Endothelial cell of umbilical vein (primary cell): ENCODE measurements at regions not wholly inside any gene's neighbourhood (a gene's known extent, or its start where the extent isn't known, plus 50 kb on each side); places are given as distances from the start of the nearest gene placed in this dataset.

Source experiments
- BruUV-seq: library from RNA; stranded (reverse); fragments of 400-500 nt; replicated peaks from 2 replicates; lab custom pipeline; 2021; lab: Mats Ljungman, UMichigan
- CTCF ChIA-PET: fragments of 300-600, 350-600 bp; sonication (Branson Sonifier 250); formaldehyde crosslinking; loops from one replicate; lab custom pipeline; 2021; ENCODE audit warnings: antibody characterized with exemption, inconsistent platforms; lab: Charles Lee
- POLR2A ChIA-PET: fragments of 300-600, 350-600 bp; sonication (Branson Sonifier 250); formaldehyde crosslinking; loops from one replicate; lab custom pipeline; 2021; ENCODE audit warnings: antibody characterized with exemption, inconsistent platforms; lab: Charles Lee
- DNase-seq: peaks from one replicate; pipeline ENCODE4 v3.0.0-alpha.2; 2011; ENCODE audit warnings: low read depth, low spot score
- FAIRE-seq: peaks from 2 replicates; lab custom pipeline; 2011; peaks lifted over from hg19 to GRCh38; lab: Jason Lieb, UNC
- H2AFZ ChIP-seq: 2 replicates; pipeline ENCODE4 v1.6.0; 2012; ENCODE audit warnings: low read depth, low read length, control low read depth, inconsistent platforms
- H3K27ac ChIP-seq: 2 replicates; pipeline ENCODE4 v1.5.1; 2011; ENCODE audit warnings: low read depth, mild to moderate bottlenecking, control low read depth, low read length, moderate library complexity; ENCODE audit not compliant: insufficient read depth
- H3K27me3 ChIP-seq, 2 experiments: 2 replicates each; pipeline versions ENCODE4 v1.6.0 to v1.6.1; 2011; ENCODE audit warnings: low read length in 2 of 2, mixed read lengths in 1 of 2; ENCODE audit not compliant: control insufficient read depth in 2 of 2, insufficient read depth in 2 of 2
- H3K36me3 ChIP-seq, 2 experiments: 2 replicates in 1 of 2; 3 replicates in 1 of 2; pipeline ENCODE4 v1.5.1; 2011; ENCODE audit warnings: low read length in 2 of 2, mild to moderate bottlenecking in 1 of 2, moderate library complexity in 1 of 2; ENCODE audit not compliant: control insufficient read depth in 2 of 2, insufficient read depth in 2 of 2; ENCODE audit errors: extremely low read depth in 1 of 2
- H3K4me1 ChIP-seq: 3 replicates; pipeline ENCODE4 v1.5.1; 2011; ENCODE audit warnings: mild to moderate bottlenecking, low read length; ENCODE audit not compliant: control insufficient read depth, insufficient read depth; ENCODE audit errors: extremely low read depth
- H3K4me2 ChIP-seq: 2 replicates; pipeline ENCODE4 v1.6.1; 2011; ENCODE audit warnings: low read length, control low read depth, mixed read lengths; ENCODE audit not compliant: insufficient read depth
- H3K4me3 ChIP-seq, 3 experiments: fragments of 200-600 bp in 1 of 3; sonication (generic), shearing (Covaris generic) in 1 of 3; replicated peaks in 1 of 3; 2 replicates each; pipeline ENCODE4 v1.5.1; 2011 to 2016; ENCODE audit warnings: control low read depth in 3 of 3, low read length in 3 of 3, mild to moderate bottlenecking in 2 of 3, inconsistent platforms in 1 of 3, low read depth in 1 of 3, moderate library complexity in 1 of 3; ENCODE audit not compliant: insufficient read depth in 1 of 3
- H3K79me2 ChIP-seq: 2 replicates; pipeline ENCODE4 v1.6.0; 2012; ENCODE audit warnings: low read length, inconsistent platforms; ENCODE audit not compliant: control insufficient read depth, insufficient read depth
- H3K9ac ChIP-seq: replicated peaks from 2 replicates; pipeline ENCODE3; 2011; ENCODE audit warnings: low read length, control low read depth; ENCODE audit not compliant: insufficient read depth; ENCODE audit errors: extremely low read depth
- H3K9me1 ChIP-seq: replicated peaks from 3 replicates; pipeline ENCODE4 v1.6.0; 2011; ENCODE audit warnings: mild to moderate bottlenecking, low read length; ENCODE audit not compliant: control insufficient read depth, insufficient read depth; ENCODE audit errors: extremely low read depth
- H3K9me3 ChIP-seq: replicated peaks from 2 replicates; pipeline ENCODE4 v1.5.1; 2012; ENCODE audit warnings: low read length, inconsistent platforms; ENCODE audit not compliant: control insufficient read depth, insufficient read depth
- H4K20me1 ChIP-seq: replicated peaks from 2 replicates; pipeline ENCODE3; 2011; ENCODE audit warnings: mild to moderate bottlenecking, low read length; ENCODE audit not compliant: control insufficient read depth, insufficient read depth; ENCODE audit errors: extremely low read depth
- EZH2 ChIP-seq: IDR thresholded peaks from 2 replicates; pipeline ENCODE4 v1.6.1; 2012; ENCODE audit warnings: borderline replicate concordance, low read depth, mild to moderate bottlenecking, moderate library complexity, low read length, inconsistent platforms; ENCODE audit not compliant: severe bottlenecking
- FOS ChIP-seq: IDR thresholded peaks from 2 replicates; pipeline ENCODE4 v1.6.1; 2011; ENCODE audit warnings: mild to moderate bottlenecking, low read length, moderate library complexity, borderline replicate concordance; ENCODE audit not compliant: insufficient read depth
- GATA2 ChIP-seq: IDR thresholded peaks from 2 replicates; pipeline ENCODE4 v1.7.0; 2011; ENCODE audit warnings: low read depth, mild to moderate bottlenecking, moderate library complexity, mixed read lengths, low read length; ENCODE audit not compliant: insufficient read length, insufficient read depth
- JUN ChIP-seq: IDR thresholded peaks from 2 replicates; pipeline ENCODE4 v1.6.1; 2011; ENCODE audit warnings: borderline replicate concordance, low read depth; ENCODE audit not compliant: insufficient read length, insufficient read depth
- MYC ChIP-seq: IDR thresholded peaks from one replicate; pipeline ENCODE4 v1.6.1; 2011; ENCODE audit warnings: mild to moderate bottlenecking, low read depth, low read length
- POLR2A ChIP-seq: IDR thresholded peaks from 2 replicates; pipeline ENCODE4 v1.6.1; 2012; ENCODE audit warnings: low read depth, mild to moderate bottlenecking, control low read depth, low read length
- POLR2AphosphoS5 ChIP-seq: IDR thresholded peaks from 2 replicates; pipeline ENCODE4 v1.6.1; 2012; ENCODE audit warnings: low read depth, mild to moderate bottlenecking, control low read depth, low read length, moderate library complexity; ENCODE audit not compliant: insufficient read depth
- dilution Hi-C: fragments of 300-500 bp; cut with MboI; formaldehyde crosslinking; loops from one replicate; pipeline ENCODE4 v1.15.0; 2019; ENCODE audit warnings: low sequenced_read_pairs; ENCODE audit not compliant: extremely low pct_ligation_motif_present
- intact Hi-C: fragments of 100-400 bp; cut with micrococcal nuclease; formaldehyde crosslinking; loops from one replicate; pipeline ENCODE4 v1.10.0; 2022
- TF ChIP-seq, protein P1 (sequence below): IDR thresholded peaks from 2 replicates; pipeline ENCODE4 v1.6.1; 2011; ENCODE audit not compliant: insufficient read depth, insufficient read length
- TF ChIP-seq, protein P2 (sequence below), 2 donors: IDR thresholded peaks; 1 replicate in 1 of 2; 2 replicates in 1 of 2; pipeline ENCODE4 v1.5.1; 2011; ENCODE audit warnings: low read length in 2 of 2, mild to moderate bottlenecking in 2 of 2, moderate library complexity in 2 of 2, control low read depth in 1 of 2, inconsistent platforms in 1 of 2, low read depth in 1 of 2; ENCODE audit not compliant: insufficient read depth in 1 of 2; ENCODE audit errors: extremely low read depth in 1 of 2

DNA sequence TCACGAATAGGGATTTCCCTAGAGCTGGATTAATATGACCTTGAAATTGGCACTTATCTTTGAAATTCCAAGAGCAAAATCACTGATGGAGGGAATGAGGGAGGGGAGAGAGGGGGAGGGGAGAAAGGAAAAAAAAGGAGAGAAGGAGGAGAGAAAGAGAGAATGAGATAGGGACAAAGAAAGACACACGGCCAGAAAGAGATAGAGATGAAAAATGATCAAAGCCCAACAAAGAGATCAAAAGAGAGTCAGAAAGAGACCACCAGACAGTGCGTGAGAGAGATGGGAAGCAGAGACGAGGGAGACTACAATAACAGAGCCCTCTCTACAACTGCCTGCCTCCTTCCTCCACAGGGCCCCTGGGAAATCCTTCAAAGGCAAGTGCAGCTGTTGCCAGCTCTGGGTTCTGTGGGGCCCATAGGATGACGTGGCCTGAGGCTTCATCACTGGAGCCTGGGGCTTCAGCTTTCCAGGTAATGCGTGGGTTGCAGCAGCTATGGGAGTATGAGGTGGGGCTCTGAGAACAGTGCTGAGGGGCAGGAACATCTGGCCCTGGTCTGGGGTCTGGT is 58.3 kb upstream of the SHB start:
- H3K36me3 ChIP-seq: no peaks in the 10 kb centered on the region
- no peaks in the 10 kb centered on the region for H3K9me1 ChIP-seq
- no peaks in the 10 kb centered on the region for H3K4me1 ChIP-seq
- no peak overlapping the region for H3K4me2 ChIP-seq
- H3K9ac ChIP-seq: no peak overlapping the region
- no peak for FAIRE-seq
- no peak overlapping the region for H3K4me3 ChIP-seq
- intact Hi-C loops: no loop called here
- ChIA-PET POLR2A (no interaction called here), CTCF (interaction anchor here (1.0 to 1.2 kb wide), 2 partner anchors 14 to 18 kb away, joined by 3 read pairs; no protein-coding TSS in a partner anchor)
- H3K79me2 ChIP-seq: no peaks in the 10 kb centered on the region
- TF ChIP-seq, protein P1, sequence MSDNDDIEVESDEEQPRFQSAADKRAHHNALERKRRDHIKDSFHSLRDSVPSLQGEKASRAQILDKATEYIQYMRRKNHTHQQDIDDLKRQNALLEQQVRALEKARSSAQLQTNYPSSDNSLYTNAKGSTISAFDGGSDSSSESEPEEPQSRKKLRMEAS: no peak
- TF ChIP-seq FOS: no peak
- TF ChIP-seq EZH2: no peak
- TF ChIP-seq POLR2AphosphoS5: no peak
- no peak for TF ChIP-seq JUN
- no peak for TF ChIP-seq GATA2
- no peak for TF ChIP-seq POLR2A
- no peak for TF ChIP-seq MYC
- TF ChIP-seq, protein P2, sequence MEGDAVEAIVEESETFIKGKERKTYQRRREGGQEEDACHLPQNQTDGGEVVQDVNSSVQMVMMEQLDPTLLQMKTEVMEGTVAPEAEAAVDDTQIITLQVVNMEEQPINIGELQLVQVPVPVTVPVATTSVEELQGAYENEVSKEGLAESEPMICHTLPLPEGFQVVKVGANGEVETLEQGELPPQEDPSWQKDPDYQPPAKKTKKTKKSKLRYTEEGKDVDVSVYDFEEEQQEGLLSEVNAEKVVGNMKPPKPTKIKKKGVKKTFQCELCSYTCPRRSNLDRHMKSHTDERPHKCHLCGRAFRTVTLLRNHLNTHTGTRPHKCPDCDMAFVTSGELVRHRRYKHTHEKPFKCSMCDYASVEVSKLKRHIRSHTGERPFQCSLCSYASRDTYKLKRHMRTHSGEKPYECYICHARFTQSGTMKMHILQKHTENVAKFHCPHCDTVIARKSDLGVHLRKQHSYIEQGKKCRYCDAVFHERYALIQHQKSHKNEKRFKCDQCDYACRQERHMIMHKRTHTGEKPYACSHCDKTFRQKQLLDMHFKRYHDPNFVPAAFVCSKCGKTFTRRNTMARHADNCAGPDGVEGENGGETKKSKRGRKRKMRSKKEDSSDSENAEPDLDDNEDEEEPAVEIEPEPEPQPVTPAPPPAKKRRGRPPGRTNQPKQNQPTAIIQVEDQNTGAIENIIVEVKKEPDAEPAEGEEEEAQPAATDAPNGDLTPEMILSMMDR (IDR thresholded peaks at IDR 0.05; ENCODE audit: extremely low read depth in 1 of 2, insufficient read depth in 1 of 2, low read depth in 1 of 2, low read length in 2 of 2): no peak
- no peaks in the 10 kb centered on the region for H3K9me3 ChIP-seq
- no TSS peak for BruUV-seq
- peaks cover 8 to 11% of the 10 kb centered on the region in 2 experiments for H3K27me3 ChIP-seq
- dilution Hi-C loops: no loop called here
- DNase-seq: no peak
- no peak overlapping the region for H3K27ac ChIP-seq
- no peak overlapping the region for H2AFZ ChIP-seq
- H4K20me1 ChIP-seq: no peaks in the 10 kb centered on the region
